ENCODE measurements at regions not wholly inside any gene's neighbourhood (a gene's known extent, or its start where the extent isn't known, plus 50 kb on each side); places are given as distances from the start of the nearest gene placed in this dataset.

DNA sequence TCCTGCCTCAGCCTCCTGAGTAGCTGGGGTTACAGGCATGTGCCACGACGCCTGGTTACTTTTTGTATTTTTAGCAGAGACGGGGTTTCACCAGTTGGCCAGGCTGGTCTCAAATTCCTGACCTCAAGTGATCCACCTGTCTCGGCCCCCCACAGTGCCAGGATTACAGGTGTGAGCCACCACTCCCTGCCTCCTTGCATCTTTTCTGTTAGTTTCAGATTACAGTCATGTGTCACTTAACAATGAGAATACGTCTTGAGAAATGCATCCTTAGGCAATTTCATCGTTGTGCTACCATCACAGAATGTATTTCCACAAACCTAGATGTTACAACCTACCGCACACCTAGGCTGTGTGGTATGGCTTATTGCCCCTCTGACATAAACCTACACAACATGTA lies 180.4 kb downstream of the TM9SF2 start:
- ATAC-seq (no peak), DNase-seq (ENCODE audit: low spot score) (no peak), FAIRE-seq (no peak)
- no peak overlapping the region for H3K4me2 ChIP-seq (ENCODE audit: low read depth, low read length)
- intact Hi-C loops (cut with micrococcal nuclease; ENCODE audit: unreplicated experiment) = no loop called here
- peaks cover 14% of the 10 kb centered on the region for H3K4me1 ChIP-seq (ENCODE audit: insufficient read depth, low read length)
- ChIA-PET CTCF (ENCODE audit: low intra/inter-chr PET ratio, low total read pairs) (no interaction called here), POLR2A (no interaction called here)
- no peaks in the 10 kb centered on the region for H3K79me2 ChIP-seq (ENCODE audit: insufficient read depth, low read length)
- WGBS (ENCODE audit: low lambda C conversion rate) = 90% methylated on average over 7 of the region's 7 CpGs
- BruUV-seq (replicated peaks) = no TSS peak
- H4K20me1 ChIP-seq (ENCODE audit: insufficient read depth, low read length) = no peaks in the 10 kb centered on the region
- no peak overlapping the region for H2AFZ ChIP-seq (ENCODE audit: low read length)
- in situ Hi-C loops (cut with HindIII; ENCODE audit: extremely low pct_ligation_motif_present, low pct_unique_long_range_greater_than_20kb) = no loop called here
- H3K9ac ChIP-seq (ENCODE audit: insufficient read depth, low read depth, low read length) = no peak overlapping the region
- H3K9me3 ChIP-seq (ENCODE audit: low read length) = no peaks in the 10 kb centered on the region
- H3K27ac ChIP-seq (ENCODE audit: extremely low read length, insufficient read depth, low read length) = no peak overlapping the region
- H3K4me3 ChIP-seq (replicated peaks in 1 of 3; ENCODE audit: insufficient read depth in 1 of 3, low read depth in 2 of 3, low read length in 3 of 3) = no peak overlapping the region
- no peaks in the 10 kb centered on the region for H3K36me3 ChIP-seq (replicated peaks in 1 of 2; ENCODE audit: control insufficient read depth in 1 of 2, insufficient read depth in 2 of 2, low read length in 2 of 2)
- no peaks in the 10 kb centered on the region for H3K27me3 ChIP-seq (ENCODE audit: control insufficient read depth in 1 of 2, insufficient read depth in 2 of 2, low read length in 2 of 2)
- TF ChIP-seq MAFG (CRISPR knock-in tag; IDR thresholded peaks at IDR 0.05) (no peak), ZNF44 (CRISPR knock-in tag; IDR thresholded peaks at IDR 0.05) (no peak), SPEN (CRISPR knock-in tag; IDR thresholded peaks at IDR 0.05; ENCODE audit: low read depth) (no peak)
- TF ChIP-seq, protein P1, sequence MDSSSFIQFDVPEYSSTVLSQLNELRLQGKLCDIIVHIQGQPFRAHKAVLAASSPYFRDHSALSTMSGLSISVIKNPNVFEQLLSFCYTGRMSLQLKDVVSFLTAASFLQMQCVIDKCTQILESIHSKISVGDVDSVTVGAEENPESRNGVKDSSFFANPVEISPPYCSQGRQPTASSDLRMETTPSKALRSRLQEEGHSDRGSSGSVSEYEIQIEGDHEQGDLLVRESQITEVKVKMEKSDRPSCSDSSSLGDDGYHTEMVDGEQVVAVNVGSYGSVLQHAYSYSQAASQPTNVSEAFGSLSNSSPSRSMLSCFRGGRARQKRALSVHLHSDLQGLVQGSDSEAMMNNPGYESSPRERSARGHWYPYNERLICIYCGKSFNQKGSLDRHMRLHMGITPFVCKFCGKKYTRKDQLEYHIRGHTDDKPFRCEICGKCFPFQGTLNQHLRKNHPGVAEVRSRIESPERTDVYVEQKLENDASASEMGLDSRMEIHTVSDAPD (CRISPR knock-in tag; IDR thresholded peaks at IDR 0.05) = no peak
- TF ChIP-seq, protein P2, sequence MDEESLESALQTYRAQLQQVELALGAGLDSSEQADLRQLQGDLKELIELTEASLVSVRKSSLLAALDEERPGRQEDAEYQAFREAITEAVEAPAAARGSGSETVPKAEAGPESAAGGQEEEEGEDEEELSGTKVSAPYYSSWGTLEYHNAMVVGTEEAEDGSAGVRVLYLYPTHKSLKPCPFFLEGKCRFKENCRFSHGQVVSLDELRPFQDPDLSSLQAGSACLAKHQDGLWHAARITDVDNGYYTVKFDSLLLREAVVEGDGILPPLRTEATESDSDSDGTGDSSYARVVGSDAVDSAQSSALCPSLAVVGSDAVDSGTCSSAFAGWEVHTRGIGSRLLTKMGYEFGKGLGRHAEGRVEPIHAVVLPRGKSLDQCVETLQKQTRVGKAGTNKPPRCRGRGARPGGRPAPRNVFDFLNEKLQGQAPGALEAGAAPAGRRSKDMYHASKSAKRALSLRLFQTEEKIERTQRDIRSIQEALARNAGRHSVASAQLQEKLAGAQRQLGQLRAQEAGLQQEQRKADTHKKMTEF (CRISPR knock-in tag; IDR thresholded peaks at IDR 0.05) = no peak
- TF ChIP-seq, protein P3, sequence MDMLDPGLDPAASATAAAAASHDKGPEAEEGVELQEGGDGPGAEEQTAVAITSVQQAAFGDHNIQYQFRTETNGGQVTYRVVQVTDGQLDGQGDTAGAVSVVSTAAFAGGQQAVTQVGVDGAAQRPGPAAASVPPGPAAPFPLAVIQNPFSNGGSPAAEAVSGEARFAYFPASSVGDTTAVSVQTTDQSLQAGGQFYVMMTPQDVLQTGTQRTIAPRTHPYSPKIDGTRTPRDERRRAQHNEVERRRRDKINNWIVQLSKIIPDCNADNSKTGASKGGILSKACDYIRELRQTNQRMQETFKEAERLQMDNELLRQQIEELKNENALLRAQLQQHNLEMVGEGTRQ (IDR thresholded peaks at IDR 0.05; ENCODE audit: low read depth, low read length) = no peak
- TF ChIP-seq, protein P3 (CRISPR knock-in tag; IDR thresholded peaks at IDR 0.05; ENCODE audit: borderline replicate concordance) = no peak
